IPS-11a (cell line): ENCODE measurements at regions not wholly inside any gene's neighbourhood (a gene's known extent, or its start where the extent isn't known, plus 50 kb on each side); places are given as distances from the start of the nearest gene placed in this dataset.

Experiments
- H3K4me3 ChIP-seq: one replicate; pipeline ENCODE4 v1.5.1; 2013; ENCODE audit warnings: low read depth, low read length, control low read depth

DNA sequence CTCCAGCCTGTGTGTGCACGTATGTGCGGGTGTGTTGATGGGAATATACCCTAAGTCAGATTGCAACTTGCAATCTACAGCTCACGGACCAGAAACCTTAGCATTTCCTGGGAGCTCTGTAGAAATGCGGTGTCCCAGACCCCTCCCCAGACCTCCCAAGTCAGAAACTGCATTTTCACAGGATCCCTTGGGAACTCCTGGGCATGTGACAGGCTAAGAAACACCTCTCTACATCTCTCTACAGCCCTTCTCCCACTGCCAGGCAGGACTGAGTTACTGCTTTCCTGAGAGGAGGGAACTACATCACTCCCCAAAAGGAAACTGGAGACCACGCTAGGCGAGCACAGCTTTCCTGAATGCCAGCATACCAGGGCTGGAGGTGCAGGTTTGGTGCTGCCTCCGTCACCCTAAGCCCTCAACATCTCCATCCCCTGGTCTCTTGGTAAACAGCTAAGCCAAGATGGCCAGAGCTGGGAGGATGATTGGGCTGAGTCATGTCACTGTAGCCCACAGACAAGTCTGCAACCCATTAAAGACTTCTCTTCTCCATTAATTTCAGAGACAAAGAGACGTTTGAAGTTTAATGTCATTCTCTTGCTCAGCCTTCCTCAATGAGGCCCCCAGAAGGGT, 194.4 kb downstream of the BMP7 start:
- H3K4me3 ChIP-seq = no peak overlapping the region

DNA sequence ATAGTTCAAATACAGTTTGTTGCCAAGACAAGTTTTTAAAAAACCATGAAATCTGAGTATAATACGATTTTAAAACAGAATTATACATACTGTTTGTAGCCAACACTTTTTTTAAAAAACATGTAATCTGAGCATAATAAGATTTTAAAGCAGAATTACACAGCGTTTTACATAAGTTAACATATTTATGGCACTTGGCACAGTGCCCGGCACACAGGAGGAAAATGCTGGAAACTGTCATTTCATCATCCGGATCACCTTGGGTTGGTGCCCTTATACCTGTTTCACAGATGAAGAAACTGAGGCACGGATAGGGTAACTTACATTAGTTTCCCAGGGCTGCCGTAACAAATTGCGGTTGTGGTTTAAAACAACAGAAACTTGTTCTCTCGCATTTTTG, 193.0 kb downstream of the BMP7 start:
- H3K4me3 ChIP-seq = no peak overlapping the region

DNA sequence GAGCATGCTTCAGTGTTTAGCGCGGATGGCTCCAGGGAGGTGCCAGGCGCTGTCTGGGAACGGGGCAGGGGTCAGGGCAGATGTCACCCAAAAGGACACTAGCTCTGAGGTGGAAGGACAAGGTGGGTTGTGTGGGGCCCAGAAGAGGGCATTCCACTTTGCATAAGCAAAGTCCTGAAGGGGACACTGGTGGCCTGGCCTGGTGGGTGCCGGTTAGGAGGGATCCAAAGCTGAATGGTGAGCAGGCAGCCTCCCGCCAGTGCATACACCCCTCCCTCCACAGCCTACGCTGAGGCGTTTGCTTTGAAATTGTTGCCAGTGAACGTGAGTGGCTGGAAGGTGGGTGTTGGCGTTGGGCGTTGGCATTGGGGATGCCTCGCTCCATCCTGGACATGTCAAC, 192.1 kb downstream of the BMP7 start:
- no peak overlapping the region for H3K4me3 ChIP-seq

DNA sequence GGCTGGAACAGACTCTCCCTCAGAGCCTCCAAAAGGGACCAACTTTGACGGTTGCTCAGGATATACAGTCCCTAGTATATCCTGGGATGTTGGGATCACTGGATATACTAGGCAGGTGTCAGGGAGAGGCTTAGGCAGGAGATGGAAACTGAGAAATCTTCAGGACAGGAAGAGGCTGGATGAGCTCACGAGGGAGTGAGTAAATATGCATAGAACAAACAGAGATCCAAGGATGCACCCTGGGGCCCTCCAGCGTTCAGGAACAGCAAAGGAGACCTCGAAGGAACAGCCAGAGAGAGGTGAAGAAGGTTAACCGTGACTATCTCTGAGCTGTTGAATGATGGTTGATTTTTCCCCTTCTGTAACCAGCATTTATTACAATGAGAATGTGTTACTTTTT, 191.3 kb downstream of the BMP7 start:
- H3K4me3 ChIP-seq = no peak overlapping the region

DNA sequence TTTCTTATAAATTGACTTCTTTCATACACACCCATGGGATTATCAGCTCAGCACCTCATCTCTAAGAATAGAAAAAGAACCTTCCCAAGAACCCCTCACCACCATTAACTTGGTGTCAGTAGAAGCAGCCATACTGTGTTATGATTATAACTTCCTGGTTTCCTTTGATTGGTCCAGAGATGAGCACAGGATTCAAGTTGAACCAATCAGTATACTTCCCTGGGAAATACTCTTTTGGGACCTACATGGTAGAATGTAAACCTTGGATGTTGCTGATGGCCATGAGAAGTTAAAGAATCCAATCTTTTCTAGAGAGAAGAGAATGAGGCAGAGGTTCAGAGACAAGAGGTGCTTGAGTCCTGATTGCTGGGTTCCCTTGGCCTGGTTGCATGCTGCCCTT, 190.8 kb downstream of the BMP7 start:
- no peak overlapping the region for H3K4me3 ChIP-seq

DNA sequence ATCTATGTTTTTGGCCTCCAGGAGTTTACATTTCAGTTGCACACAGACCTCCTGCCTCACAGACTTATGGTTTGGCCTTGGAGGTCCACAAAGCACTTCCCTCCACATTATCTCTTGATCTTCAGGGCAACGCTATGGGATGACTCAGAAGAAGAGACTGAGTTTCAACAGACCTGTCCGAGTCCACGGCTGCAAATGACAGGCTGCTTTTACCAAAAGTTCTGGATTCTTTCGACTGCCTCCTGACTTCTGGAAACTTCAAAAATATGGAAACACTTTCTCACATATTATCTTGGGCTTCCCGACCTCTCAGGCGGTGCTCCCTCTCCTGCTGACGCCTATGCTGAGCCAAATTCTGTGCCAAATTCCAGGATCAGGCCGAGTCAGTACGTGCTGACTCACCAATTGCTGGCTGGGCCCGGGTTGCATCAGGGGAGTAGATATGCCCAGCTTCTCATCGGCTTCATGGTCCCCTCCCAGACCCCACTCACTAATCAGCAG, 190.2 kb downstream of the BMP7 start:
- H3K4me3 ChIP-seq = no peak overlapping the region

DNA sequence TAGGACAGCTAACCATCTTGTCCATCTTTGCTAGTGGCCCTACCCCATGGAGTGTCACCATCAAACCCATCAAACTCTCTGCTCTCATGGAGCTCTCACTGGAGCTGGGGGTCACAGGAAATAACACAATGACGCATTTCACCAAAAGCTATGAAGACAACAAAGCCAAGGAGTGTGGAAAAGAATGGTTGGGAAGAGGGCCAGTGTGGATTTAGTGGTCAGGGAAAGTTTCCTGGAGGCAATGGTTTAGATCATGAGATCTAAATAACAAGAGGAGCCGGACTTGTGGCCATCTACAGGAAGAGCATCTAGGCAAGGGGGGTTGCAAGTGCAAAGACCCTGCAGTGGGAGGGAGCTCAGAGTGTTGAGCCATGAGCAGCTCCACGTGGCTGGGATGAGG, 189.5 kb downstream of the BMP7 start:
- no peak overlapping the region for H3K4me3 ChIP-seq

DNA sequence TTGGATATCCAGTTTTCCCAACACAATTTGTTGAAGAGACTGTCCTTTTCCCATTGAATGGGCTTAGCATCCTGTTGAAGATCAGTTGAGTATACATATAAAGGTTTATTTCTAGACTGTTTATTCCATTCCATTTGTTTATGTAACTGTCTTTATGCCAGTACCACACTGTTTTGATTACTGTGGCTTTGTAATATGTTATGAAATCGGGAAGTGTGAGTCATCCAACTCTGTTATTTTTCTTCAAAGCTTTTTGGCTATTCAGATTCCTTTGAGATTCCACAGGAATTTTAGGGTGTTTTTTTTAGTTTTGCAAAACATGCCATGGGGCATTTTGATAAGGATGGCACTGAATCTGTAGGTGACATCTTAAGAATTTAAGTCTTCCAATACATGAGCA, 188.3 kb downstream of the BMP7 start:
- H3K4me3 ChIP-seq = no peak overlapping the region

DNA sequence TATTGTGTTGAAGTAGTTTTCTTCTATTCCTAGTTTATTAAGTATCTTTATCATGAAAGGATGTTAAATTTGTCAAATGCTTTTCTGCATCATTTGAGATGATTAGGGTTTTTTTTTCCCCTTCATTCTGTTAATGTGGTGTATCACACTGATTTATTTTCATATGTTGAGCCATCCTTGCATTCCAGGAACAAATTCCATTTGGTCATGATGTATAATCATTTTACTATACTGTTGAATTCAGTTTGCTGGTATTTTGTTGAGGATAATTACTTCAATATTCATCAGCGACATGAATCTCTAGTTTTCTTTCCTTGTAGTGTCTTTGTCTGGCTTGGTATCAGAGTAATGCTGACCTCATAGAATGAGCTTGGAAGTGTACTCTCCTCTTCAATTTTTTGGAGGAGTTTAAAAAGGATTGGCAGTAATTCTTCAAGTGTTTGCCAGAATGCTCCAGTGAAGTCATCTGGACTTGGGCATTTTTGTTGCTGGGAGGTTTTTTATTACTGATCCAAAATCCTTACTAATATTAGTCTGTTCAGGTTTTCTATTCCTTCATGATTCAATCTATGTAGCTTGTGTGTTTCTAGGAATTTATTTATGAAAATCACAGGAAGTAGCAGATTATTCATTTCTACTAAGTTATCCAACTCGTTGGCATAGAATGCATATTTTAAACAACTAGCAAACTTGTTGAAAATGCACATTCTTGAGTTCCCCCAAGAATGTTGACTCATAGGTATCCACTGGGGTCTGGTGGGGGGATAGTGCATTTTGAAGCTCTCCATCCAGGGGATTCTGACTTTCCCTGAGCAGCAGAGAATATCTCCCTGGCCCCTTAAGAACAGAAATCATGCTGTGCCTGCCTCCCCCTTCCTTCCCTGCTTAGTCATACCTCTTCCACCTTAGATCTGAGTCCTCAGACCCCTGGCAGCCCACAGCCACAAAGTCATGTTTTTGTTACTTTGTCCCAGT, 187.1 kb downstream of the BMP7 start:
- no peak overlapping the region for H3K4me3 ChIP-seq

DNA sequence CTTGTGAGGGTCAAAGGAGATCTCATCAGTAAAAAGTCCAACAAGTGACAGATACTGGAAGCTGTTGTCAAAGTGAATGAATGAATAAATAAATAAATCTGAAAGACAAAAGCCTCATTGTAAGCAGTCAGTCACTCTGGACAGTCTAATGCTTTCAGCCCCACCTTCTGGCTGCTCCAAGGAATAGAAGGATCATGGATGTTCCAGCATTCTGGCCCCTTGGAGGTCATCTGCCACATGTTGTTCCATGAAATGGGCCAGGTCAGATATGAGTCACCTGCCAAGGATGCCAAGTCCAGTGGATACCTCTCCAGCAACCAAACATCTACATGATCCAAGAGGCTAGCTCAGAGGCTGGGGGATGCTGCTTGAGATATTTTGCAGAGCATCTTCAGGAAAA, 185.6 kb downstream of the BMP7 start:
- H3K4me3 ChIP-seq = no peak overlapping the region

DNA sequence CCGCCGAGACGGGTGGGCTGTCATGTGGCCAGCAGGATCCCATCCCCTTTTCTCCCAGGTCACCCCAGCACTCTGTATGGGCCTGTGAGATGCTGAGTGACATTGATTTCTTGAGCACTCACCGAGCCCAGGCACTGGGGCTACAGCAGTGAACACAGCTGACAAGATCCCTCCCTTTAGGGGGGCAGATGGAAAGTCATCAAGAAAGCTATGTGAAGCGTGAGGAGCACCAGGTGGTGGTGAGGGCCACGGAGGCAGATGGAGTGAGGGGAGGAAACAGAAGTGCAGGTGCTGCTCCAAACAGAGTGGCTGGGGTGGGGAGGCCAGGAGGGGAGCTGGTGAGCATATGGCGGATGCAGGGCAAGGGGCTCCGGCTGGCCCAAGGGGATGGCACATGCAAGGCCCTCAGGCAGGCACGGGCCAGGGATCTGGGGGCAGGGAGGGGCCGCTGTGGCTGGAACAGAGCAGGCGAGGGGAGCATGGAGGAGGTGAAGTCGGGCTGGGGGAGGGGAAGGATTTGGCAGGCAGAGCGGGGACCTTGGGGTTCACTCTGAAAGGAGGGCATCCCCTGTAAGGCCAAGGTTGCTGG, 184.0 kb downstream of the BMP7 start:
- no peak overlapping the region for H3K4me3 ChIP-seq

DNA sequence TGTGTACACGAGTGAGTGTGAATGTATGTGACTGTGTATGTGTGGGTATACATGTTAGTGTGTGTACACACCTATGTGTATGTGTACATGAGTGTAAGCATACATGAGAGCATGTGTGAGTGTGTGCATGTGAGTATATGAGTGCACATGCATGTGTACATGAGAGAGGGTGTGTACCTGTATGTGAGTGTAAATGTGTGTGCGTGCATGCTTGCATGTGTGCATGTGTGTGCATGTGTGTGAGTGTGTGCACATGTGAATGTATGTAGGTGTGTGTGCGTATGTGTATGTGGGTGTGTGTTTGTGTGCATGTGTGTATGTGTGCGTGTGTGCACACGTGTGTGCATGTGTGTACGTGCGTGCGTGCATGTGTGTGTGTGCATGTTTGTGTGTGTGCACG, 183.4 kb downstream of the BMP7 start:
- H3K4me3 ChIP-seq = no peak overlapping the region

DNA sequence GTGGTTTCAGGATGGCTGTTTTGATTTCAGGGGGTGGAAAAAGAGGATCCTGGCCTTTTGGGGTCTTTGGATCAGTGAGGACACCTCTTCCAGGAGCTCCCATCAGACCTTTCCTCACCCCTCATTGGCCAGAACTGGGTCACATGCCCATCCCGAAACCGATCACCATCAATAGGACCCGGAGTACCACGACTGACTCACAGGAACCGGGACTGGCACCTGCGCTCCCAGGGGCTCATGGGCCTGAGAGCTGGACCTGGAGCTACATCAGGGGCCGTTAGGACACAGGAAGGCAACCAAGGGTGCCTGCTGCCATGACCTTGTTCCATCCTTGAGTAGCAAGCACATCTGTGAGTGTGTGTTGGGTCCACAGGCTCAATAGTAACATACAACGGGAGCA, 180.4 kb downstream of the BMP7 start:
- H3K4me3 ChIP-seq = no peak overlapping the region

DNA sequence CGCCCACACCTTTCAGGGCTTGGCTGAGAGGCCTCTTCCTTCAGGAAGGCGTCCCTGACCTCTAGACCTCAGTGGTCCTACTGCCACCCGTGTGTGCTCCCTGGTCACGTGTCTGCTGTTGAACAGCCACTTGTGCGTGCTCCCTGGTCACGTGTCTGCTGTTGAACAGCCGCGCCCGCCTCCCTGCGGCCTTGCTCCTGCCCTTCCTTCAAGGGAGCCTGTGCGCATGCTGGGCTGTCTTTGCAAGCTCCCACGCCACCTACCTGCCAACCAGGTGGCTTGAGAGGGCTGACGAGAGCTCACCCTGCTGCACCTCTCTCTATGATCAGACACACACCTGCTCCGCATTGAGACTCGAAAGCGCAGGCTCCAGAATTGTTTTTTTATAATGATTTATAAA, 179.3 kb downstream of the BMP7 start:
- no peak overlapping the region for H3K4me3 ChIP-seq

DNA sequence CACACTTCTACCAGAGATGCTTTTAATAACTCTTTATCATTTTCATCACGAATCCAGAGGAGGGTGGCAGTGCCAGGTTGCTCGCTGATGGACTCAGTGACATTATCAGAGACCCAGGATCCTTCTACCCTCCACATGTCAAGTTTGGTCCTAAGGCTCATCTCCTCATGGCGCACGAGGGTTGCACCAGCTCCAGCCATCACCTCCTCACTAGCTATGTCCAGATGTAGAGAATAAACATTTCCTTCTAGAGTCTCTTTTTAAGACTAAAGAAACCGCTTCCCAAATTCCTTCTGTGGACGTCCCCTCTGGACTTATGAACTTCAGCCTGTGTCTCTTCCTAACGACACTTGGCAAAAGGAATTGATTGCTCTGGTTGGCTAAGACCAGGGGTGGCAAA, 178.7 kb downstream of the BMP7 start:
- H3K4me3 ChIP-seq = no peak overlapping the region

DNA sequence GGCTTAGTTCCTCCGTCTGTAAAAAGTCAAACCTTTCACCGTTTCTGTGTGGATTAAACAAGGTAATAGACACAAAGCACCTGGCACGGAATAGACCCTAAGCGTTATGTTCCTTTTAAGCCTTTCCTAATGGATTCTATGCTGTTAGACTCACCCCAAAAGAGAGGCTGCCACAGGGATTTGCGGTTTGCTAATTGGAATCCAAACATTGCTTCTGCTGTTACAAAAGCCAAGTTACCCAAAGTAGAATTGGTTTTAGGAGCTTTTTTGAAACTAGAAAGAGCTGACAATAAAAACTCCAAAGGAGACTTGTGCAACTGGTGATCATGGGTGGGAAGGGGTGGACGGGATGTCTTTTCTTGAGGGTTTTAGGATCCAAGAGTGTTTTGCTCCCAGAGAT, 178.0 kb downstream of the BMP7 start:
- H3K4me3 ChIP-seq = no peak overlapping the region

DNA sequence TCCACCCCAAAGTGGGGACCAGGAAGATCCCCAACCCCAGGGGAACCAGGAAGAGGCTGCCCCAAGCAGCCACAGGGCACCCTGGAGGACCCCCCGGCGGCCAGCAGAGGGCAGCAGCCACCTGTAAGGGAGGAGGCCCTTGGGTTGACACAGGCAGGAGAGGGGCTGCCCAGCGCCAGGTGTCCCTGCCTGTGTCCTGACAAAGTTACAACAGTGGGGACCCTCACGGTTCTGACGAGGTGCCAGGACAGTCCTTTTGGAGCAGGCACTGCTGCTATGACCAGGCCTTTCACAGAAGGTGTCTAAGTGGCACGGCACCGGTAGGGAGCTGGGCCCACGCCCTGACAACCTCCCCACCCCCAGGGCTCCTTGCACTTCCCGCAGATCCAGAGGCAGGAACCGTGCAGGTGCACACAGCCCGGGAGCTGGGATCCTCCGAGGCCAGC, 176.7 kb downstream of the BMP7 start:
- H3K4me3 ChIP-seq = no peak overlapping the region

DNA sequence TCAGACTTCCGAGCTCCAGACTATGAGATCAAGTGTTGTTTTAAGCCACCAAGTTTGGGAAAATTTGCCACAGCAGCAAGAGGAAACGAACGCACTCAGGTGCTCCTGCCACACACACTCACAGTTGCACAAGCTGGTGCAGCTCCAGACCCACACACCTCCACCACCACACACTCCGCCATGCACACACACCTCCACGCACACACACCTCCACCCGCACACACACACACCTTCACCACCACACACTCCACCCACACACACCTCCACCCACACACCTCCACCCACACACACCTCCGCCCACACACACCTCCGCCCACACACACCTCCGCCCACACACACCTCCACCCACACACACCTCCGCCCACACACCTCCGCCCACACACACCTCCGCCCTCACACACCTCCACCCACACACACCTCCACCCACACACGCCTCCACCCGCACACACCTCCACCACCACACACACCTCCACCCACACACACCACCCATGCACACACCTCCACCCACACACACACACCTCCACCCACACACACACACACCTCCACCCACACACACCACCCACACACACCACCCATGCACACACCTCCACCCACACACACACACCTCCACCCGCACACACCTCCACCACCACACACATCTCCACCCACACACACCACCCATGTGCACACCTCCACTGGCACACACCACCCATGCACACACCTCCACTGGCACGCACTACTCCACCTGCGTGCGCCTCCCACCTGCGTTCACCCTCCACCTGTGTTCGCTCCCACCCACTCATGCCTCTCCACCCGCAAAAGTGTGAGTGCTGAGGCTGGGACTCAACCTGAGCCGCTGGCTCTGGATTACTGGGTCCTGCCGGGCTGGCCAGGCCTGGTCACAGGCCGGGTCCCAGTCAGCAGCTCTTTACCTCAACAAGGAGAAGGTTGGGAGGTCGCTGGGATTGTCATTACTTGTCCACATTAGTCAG, 175.6 kb downstream of the BMP7 start:
- no peak overlapping the region for H3K4me3 ChIP-seq

DNA sequence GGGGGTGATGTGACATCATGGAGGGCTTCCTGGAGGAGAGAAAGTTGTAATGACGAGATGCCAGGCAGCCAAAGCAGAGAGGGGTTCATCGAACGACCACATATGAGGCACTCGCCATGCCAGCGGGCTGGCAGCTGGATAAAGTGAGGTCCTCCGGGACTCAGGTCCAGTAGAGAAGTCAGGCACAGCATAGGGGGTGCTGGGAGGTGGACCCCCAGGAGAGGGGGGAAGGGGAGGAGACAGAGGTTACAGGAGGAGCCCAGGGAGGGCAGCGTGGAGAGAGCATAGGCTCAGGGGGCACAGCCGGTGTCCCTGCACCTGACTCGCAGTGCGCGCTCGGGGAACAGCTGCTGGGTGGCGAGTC, 174.7 kb downstream of the BMP7 start:
- H3K4me3 ChIP-seq = no peak overlapping the region

DNA sequence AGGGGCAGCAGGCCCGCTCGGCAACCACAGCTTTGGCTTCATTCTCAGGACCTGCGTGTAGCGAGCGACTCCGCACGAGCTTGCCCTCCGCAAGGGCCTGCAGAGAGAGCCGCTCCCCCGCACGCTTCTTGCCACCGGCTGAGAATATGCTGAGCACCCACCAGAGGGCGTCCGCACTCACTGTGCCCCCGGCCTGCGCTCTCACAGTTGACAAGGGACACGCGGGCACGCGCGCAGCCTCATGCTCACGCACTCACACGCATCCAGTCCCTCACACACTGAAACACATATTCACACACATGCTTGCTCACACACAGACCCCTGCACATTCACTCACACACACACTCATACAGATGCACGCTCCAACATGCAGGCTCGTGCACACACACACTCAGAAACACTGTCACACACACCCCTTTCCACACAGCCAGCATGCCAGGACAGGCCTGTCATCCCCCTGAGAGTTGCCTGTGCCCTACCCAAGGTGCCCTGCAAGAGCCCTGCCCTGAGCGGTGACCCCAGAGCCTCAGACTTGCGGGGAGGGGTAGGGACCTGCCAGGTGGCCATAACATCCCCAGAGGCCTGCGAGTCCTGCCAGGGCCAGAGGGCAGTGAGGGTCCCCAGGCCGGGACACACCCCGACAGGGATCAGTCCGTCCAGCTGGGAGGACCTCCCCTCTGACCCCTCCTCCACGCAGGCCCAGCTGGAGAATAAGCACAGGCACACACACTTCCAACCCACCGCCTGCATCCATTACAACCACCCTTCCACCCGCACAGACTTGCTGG, 174.1 kb downstream of the BMP7 start:
- no peak overlapping the region for H3K4me3 ChIP-seq
